ENCODE measurements at regions not wholly inside any gene's neighbourhood (a gene's known extent, or its start where the extent isn't known, plus 50 kb on each side); places are given as distances from the start of the nearest gene placed in this dataset.

GRCh38 chr6:141364232-141364631 is 768.5 kb upstream of the GJE1 start:
- no peak for DNase-seq

- no peak for DNase-seq
Measured at GRCh38 chr6:141361559-141361958, 771.2 kb upstream of the GJE1 start.

- peak; percentile 6 for DNase-seq
Measured at GRCh38 chr6:141359953-141360352, 772.8 kb upstream of the GJE1 start.

- DNase-seq, result no peak
Measured at GRCh38 chr6:141354191-141354955, 778.4 kb upstream of the GJE1 start.

GRCh38 chr6:141351721-141352120 is 781.0 kb upstream of the GJE1 start:
- no peak for DNase-seq

- no peak for DNase-seq
Measured at GRCh38 chr6:141349710-141350109, 783.0 kb upstream of the GJE1 start.

GRCh38 chr6:141347906-141348492 is 784.7 kb upstream of the GJE1 start:
- DNase-seq, result no peak

- no peak for DNase-seq
Measured at GRCh38 chr6:141347086-141347485, 785.6 kb upstream of the GJE1 start.

- no peak for DNase-seq
Measured at GRCh38 chr6:141346535-141346934, 786.2 kb upstream of the GJE1 start.

- no peak for DNase-seq
Measured at GRCh38 chr6:141337191-141337590, 795.5 kb upstream of the GJE1 start.

- no peak for DNase-seq
Measured at GRCh38 chr6:141335477-141336273, 797.0 kb upstream of the GJE1 start.

- DNase-seq, result no peak
Measured at GRCh38 chr6:141326925-141327324, 805.8 kb upstream of the GJE1 start.

GRCh38 chr6:141326426-141326825 is 806.3 kb upstream of the GJE1 start:
- DNase-seq, result peak; percentile 99

- DNase-seq, result peak; percentile 52
Measured at GRCh38 chr6:141321493-141322347, 811.0 kb upstream of the GJE1 start.

- peak; percentile 12 for DNase-seq
Measured at GRCh38 chr6:141316236-141316635, 816.5 kb upstream of the GJE1 start.

- no peak for DNase-seq
Measured at GRCh38 chr6:141313986-141314385, 818.7 kb upstream of the GJE1 start.

GRCh38 chr6:141309295-141309694 is 823.4 kb upstream of the GJE1 start:
- peak; percentile 21 for DNase-seq

GRCh38 chr6:141307309-141307998 is 825.3 kb upstream of the GJE1 start:
- DNase-seq, result no peak

- DNase-seq, result no peak
Measured at GRCh38 chr6:141303907-141304306, 828.8 kb upstream of the GJE1 start.

GRCh38 chr6:141301779-141302178 is 830.9 kb upstream of the GJE1 start:
- DNase-seq, result no peak

- no peak for DNase-seq
Measured at GRCh38 chr6:141290941-141291721, 841.6 kb upstream of the GJE1 start.

All from fibroblast of skin of right biceps (primary cell).